ENCODE measurements at regions not wholly inside any gene's neighbourhood (a gene's known extent, or its start where the extent isn't known, plus 50 kb on each side); places are given as distances from the start of the nearest gene placed in this dataset.
A peak's percentile ranks its signal among the peaks of the same experiment; 100 is the strongest.
"Not testable (repeated sequence)": the region's sequence is repeated elsewhere in the genome, so short reads cannot be mapped to it uniquely, and the experiment has no call there.

DNA sequence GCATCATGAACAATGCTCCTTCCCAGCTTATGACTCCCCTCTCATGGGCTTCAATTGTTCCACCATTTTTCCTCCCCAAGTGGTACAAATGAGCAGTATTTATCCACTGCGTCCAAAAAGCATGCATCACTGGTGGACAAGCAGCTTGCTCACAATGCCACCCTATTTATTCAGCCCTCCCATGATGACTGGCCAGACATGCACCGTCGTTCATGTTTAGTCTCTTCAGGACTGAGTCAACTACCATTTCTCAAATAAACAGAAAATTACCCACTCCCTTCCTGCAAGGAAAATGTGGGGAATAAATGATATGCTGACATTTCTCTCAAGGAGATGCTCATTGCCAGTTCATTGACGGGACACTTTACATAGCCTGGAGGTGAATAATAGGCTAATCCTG, 300.4 kb downstream of the C6orf118 start:
- no peak for DNase-seq

DNA sequence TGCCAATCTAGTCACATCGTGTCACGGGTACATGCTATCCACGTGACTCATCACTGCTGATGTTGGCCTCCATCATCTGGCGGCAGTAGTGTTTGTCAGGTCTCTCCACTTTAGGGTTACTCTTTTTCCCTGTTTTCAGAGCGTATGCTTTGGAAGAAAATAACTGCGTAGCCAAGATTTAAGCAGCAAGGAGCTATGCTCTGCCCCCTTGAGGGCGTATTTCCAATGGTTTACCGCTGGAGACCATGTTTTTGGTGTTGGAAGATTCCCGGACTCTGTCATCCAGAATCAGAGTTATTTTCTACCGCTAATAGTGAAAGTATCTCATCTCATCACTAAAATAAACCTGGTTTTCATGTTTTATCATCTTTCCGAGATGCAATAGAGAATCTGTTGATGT, 306.5 kb downstream of the C6orf118 start:
- no peak for DNase-seq

DNA sequence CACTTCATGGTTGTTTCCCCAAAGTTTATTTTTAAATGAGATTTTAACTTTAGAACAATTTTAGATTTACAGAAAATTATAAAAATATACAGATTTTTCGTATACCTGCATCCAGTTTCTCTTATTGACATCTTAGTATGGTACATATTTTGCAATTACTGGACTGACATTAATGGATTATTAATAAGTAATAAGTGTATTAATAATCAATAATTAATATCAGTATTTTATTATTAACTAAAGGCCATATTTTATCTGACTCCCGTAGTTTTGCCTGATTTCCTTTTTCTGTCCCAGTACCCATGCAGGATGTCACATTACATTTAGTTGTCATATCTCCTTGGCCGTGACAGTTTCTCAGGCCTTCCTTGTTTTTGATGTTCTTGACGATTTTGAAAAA, 307.0 kb downstream of the C6orf118 start:
- DNase-seq, result no peak

DNA sequence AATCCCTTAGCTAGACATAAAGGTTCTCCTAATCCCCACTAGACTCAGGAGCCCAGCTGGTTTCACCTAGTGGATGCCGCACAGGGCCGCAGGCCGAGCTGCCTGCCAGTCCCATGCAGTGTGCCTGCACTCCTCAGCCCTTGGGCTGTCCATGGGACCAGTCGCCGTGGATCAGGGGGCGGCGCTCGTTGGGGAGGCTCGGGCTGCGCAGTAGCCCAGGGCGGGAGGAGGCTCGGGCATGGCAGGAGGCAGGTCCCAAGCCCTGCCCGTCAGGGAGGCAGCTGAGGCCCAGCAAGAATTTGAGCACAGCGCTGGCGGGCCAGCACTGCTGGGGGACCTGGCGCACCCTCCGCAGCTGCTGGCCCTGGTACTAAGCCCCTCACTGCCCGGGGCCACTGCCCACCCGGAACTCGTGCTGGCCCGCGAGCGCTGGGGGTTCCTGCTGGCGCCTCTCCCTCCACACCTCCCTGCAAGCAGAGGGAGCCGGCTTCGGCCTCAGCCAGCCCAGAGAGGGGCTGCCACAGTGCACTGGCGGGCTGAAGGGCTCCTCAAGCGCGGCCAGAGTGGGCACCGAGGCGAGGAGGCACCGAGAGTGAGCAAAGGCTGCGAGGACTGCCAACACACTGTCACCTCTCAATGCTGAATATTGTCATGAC, 307.8 kb downstream of the C6orf118 start:
- no peak for DNase-seq

DNA sequence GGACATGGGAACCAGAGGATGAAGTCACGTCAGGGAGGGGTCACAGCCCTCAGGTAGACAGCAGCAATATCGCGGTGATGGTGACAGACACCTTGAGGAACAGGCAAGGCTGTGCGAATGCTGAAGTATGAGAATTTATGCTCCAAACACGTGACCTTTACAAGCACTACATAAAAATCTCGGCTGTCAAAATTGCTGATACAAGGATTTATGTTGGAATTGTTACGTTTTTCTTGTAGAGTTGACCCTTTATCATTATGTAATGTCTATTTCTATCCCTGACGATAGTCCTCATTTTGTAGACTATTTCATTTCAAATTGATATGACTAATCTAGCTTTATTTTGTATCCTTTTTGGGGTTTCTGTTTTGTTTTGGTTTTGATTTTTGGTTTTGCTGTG, 311.1 kb downstream of the C6orf118 start:
- no peak for DNase-seq

DNA sequence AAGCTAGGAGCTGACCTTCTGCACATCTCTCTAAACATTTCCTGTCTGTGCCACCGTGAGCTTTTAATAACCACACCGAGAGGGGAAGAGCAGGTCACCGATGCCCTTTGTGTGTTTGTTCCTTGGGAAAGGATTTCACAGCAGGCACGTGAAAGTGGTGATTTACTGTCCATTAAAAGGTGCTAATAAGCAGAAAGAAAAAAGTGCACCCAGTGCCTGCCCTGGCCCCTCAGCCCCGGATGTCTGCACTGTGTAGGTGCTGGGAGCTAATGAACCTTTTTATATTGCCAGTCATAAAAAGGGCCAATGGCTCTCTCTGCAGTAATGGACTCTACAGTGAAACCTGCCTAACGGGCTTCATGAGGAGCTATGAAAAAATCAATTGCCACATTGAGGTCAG, 312.6 kb downstream of the C6orf118 start:
- no peak for DNase-seq

DNA sequence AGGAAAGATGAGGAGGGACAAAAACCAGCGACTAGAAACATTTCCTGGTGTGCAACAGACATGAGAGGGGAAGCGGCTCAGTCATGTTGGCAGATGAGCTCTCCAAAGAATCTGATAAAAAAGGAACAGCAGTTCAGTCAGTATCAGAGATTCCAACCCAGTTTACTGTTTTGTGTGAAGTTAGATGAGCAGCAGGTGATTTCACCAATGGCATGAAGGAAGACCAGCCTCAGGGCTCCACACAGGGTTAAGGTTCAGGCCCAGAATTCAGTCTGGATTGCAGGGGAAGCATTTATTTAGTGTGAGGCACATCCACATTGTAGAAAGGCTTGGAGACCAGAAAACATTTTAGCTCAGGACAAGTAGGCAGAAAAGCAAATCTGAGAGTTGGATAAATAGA, 317.8 kb downstream of the C6orf118 start:
- DNase-seq, result no peak

DNA sequence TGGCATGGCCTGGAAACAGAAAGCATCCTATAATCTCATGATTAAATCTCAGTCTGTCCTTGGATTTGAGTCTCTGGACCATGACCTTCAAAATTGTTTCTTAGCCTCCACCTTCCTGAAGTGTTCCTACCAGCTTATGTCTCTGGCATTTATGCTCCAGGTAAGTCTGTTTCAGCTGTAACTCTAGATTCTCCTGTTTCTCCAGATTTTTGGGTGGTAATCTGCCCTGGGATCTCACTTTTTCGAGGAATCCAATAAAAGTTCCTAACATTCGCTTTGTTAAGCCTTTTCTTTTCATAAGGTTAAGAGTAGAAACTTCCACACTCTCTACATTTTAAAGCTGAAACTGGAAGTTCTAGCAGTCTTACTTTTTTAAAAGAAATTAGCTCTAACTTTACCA, 318.5 kb downstream of the C6orf118 start:
- no peak for DNase-seq

DNA sequence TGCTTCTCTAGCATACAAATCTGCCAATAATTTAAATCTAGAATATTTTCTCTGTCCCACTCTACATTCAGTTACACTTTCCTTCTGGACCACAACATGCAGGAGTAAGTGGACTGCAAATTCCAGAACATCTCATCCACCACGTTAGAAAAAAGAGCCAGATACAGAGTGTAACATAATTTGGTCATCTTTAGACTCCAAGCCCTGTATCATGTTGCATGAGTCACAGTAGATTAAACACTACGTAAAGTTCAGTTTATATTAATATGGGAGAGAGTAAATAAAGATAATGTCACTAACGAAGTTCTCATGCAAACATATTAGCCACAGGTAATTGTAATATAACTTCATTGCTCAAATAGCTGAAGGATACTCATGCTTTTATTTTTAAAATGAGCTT, 327.0 kb downstream of the C6orf118 start:
- DNase-seq, result no peak

DNA sequence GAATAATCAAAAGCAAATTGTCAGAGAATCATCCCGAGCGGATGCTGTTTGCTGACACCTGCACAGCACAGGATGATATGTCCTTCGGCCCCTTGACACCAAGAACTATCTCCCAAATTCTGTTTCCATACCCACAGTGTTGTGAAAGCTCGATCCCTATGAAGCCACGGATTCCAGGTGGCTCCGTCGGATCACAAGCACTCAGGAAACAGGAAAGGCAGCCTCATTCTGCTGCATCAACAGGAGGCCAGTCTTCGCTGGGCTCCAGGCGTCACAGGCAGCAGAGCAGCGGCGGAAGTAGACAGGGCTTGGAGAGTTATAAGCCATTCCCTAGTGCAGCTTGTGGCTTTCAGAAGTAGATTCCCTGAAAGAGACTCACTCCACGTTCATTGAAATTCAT, 342.3 kb downstream of the C6orf118 start:
- DNase-seq, result peak in 1 of 2 donors; percentile 22

DNA sequence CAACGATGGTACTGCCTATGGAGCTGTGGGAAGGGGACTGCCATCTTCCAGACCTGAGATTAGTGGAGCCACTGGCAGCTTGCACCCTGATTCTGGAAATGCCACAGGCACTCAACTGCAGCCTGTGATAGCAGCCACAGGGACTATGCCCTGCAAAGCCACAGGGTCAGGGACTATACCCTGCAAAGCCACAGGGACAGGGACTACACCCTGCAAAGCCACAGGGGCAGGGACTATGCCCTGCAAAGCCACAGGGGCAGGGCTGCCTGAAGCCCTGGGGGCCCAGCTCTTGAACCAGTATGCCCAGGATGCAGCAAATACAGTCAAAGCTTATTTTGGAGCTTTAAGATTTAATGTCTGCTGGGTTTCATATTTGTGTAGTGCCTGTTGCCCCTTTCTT, 346.6 kb downstream of the C6orf118 start:
- no peak for DNase-seq

DNA sequence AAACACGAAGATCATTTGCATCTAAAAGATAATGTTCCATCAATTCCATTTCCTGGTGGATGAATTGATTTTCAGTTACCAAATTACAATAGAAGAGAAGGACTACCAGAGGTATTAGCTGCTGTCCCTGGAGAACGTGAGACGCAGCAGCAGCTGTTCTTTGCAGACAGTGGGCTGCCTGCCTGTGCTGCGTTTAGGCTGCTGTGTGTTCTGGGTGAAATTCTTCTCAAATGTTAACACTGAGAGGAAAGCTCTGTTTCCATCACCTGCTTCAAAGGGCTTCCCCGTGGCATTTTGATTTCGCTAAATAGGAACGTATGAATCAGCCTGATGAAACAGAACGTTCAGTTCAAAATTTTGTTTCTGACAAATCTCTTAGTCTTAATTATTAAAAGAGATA, 362.2 kb downstream of the C6orf118 start:
- no peak for DNase-seq

DNA sequence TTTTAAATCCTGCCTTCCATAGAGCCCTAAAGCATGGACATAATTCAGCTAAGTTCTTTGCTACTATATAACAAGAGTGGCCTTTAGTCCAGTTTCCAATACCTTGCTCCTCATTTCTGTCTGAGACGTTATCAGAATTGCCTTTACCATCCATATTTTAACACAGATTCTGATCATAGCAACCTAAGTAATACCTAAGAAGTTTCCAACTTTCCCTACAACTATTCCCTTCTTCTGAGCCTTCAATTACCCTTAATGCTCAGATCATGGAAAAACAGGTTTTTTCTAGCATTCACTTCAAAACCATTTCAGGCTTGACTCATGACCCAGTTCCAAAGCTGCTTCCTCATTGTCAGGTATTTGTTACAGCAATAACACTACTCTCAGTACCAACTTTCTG, 367.1 kb downstream of the C6orf118 start:
- no peak for DNase-seq

DNA sequence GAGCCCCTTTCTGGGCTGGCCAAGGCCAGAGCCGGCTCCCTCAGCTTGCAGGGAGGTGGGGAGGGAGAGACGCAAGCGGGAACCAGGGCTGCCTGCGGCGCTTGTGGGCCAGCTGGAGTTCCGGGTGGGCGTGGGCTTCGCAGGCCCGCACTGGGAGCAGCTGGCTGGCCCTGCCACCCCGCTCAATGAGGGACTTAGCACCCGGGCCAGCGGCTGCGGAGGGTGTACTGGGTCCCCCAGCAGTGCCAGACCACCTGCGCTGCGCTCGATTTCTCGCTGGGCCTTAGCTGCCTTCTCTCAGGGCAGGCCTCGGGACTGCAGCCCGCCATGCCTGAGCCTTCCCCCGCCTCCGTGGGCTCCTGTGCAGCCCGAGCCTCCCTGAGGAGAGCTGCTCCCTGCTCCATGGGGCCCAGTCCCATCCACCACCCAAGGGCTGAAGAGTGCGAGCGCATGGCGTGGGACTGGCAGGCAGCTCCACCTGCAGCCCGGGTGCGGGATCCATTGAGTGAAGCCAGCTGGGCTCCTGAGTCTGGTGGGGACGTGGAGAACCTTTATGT, 376.1 kb downstream of the C6orf118 start:
- DNase-seq, result not testable (repeated sequence)

DNA sequence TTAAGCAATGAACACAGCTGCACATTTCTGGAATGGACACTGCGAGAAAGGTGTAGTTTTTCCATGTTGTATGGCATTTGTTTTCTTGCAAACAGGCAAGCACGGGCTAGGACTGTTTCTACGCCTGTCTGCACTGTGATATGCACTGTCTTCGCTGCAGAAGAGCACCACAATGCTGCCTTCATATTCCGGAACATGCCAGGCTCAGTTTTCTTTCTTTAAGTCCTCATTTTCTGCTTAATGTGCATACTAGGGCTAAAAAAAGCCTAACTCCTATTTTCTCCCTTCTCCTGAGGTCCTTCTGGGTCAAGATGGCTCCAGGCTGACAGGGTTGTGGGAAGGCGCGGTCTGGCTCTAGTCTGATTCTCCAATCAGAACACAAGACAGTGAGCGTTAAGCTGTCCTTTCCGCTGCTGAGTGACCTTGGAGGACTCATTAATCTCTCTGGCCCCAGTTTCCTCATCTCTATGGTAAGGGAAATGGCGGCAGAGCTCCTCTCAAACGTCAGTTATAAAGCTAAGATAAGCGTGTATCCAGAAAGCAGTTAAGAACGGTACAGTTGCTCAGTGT, 379.9 kb downstream of the C6orf118 start:
- no peak for DNase-seq

DNA sequence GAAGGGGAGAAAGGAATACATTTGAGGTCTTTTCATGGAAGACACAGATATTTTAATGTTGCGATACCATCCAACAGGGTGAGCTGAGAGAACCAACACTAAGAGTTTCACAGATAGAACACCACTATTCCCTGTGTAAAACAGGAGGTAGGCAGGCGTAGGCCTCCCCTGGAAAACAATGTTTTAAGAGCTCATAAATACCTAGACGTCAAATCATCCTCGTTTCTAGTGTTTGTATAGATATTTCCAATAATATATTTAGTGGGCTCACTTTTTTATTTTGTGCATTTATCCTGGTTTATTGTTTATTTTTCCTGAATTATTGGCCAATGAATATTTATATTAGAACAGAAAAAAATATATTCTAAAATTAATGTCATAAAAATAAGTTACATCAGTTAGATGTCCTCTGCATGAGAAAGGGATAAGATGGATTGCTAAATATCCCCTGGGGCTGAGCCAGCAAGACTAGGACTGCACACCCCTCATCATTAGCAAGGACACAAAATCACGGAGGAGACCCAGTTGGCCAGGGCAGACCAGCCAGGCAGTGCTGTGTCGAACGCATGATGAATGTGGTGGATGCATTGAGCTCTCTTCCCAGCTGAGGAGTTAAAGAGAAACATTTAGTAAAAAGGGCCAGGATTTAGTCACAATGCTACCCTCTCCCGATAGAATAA, 380.5 kb downstream of the C6orf118 start:
- no peak for DNase-seq

DNA sequence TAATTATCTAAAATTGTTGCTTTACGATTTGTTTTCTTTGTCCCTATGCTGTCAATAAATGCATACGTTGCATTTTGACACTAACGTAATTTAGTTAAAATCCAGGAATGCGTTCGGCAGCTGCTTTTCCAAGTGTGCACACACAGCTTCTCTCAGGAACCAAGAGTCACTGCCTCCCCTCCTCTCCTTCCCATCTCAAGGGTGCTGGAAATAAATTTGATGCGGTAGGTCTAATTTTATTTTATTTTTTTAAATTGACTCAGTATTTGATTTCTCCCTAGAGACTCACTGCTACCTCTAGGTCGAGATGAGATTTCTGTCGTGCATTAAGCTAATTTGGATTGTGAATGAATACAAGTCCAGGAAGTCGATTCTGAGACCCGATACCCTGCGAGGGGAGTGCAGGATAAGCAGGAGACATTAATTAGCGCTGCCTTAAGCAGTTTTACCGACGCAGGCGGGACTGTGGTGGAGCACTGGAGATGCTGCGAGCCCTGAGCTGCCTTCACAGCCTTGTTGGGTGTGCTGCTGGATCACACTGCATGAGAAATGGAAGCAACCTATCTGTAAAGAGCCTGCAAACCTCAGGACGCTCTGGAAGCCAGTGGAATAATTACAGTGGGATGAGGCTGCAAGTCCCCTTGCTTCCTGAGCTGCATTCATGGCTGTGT, 381.2 kb downstream of the C6orf118 start:
- no peak for DNase-seq

DNA sequence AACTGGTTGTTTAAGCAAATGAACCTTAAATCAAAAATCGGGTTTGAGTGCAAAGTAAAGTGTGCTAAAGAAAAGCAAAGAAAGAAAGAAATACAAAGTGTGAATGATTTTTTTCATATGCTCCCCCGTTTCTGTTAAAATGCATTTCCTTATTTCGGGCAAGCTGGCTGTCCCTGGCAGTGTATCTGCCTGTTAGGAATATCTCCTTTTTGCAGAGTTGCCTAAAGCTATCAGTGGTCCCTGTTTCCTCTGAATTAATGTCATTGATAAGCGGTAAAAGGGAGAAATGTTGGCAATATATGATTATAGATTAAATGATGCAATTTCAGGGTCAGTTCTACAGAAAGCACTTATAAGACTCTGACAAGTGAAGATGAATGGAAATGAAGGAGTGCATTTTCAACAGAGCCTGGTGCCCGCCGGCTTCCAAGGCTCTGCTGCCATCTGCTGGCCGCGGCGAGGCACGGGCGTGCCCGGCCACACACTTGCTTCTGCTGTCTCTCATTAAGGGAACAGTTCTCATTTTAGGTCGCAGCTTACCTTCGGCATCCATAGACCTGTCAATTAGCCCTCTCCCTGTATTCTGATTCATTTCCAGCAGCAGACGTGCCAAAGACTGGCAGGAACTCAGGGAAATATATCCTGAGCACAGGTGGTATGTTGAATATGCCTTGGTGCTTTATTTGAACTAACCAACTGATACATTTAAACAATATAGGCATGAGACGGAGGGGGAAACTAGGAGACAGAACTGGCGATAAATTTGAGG, 381.9 kb downstream of the C6orf118 start:
- DNase-seq, result peak; percentile 36 to 61

DNA sequence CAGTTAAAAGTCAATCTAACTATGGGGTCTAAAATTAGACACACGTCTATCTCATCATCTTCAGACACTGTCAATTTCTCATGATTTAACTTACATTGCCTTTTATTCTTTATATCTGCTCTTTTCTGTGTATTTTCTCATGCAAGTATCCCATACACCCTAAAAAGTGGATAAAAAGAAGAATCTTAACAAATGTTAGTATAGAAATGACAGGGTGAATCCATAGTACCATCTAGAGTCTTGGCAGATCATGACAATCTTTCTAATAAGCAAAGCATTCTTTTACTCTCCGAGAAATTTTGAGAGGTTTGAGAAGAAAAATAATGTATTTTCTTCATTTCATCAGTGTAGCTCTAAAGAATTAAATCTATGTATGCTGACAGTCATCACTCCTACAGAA, 382.7 kb downstream of the C6orf118 start:
- DNase-seq, result no peak

DNA sequence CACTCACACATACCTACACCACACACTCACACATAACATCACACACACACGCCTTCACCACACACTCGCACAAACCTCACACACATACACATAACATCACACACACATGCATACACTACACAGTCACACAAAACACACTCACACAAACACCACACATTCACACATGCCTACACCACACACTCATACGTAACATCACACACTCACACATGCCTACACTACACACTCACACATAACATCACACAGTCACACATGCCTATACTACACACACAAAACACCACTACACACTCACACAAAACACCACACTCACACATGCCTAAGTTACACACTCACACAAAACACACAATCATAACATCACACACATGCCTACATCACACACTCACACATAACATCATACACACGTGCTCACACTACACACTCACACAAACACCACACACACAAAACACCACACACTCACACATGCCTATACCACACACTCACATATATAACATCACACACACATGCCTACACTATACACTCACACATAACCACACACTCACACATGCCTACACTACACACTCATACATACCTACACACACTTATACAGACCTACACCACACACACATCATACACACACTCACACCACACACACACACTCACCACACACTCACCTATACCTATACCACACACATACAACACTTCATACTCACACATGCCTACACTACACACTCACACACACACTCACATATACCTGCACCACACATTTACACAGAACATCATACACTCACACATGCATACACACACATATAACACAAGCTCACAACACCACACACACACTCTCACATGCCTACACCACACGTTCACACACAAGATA, 383.5 kb downstream of the C6orf118 start:
- no peak for DNase-seq

DNA sequence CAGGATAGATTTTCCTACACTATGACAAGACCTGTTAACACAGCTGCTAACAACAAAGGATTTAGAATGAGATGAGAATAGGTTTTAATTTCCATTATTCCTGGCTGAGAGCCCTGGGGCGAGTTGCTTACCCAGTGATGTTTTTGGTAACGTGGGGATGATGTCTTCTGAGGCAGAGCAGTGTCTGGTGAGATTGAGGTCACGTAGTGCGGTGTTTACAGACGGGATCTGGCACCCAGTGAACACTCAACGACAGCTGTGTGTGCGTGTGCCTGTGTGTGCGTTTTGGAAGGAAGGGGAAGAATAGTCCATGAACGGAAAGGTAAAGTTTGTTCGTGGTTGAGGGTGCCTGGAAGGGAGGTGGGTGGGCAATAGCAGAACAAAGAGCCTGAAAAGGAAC, 384.7 kb downstream of the C6orf118 start:
- no peak for DNase-seq
